ENCODE measurements at regions not wholly inside any gene's neighbourhood (a gene's known extent, or its start where the extent isn't known, plus 50 kb on each side); places are given as distances from the start of the nearest gene placed in this dataset.
A peak's percentile ranks its signal among the peaks of the same experiment; 100 is the strongest.
"Not testable (repeated sequence)": the region's sequence is repeated elsewhere in the genome, so short reads cannot be mapped to it uniquely, and the experiment has no call there.

GRCh38 chr1:120941066-120941465, 51.5 kb downstream of the PPIAL4A start:
- not testable (repeated sequence) for DNase-seq (ENCODE audit: low read depth); H3K4me3 ChIP-seq (ENCODE audit: low read depth, low read length)

GRCh38 chr1:120941836-120942217, 52.3 kb downstream of the PPIAL4A start:
- DNase-seq (ENCODE audit: low read depth): not testable (repeated sequence)
- peak overlapping the region; percentile 47 for H3K4me3 ChIP-seq (ENCODE audit: low read depth, low read length)

- peak overlapping the region; percentile 47 for H3K4me3 ChIP-seq (ENCODE audit: low read depth, low read length)
- DNase-seq (ENCODE audit: low read depth): peak; percentile 91
These were observed 52.8 kb downstream of the PPIAL4A start for GRCh38 chr1:120942218-120942944.

DNA sequence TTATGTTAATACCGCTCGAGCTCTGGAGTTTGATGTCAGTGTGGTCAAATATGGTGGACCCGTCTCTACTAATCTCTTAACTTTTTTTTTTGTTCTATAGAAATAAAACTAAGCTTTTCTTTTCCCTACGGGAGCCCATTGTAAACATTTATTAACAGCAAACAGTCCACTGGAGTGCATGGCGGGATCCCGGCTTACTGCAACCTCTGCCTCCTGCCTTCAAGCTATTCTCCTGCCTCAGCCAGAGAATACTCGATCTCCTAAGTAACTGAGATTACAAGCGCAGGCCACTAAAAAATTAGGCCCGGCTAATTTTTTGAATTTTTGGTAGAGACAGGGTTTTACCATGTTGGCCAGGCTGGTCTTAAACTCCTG, 53.4 kb downstream of the PPIAL4A start:
- H3K4me3 ChIP-seq (ENCODE audit: low read depth, low read length); DNase-seq (ENCODE audit: low read depth): not testable (repeated sequence)

GRCh38 chr1:120944691-120945090, 55.1 kb downstream of the PPIAL4A start:
- DNase-seq (ENCODE audit: low read depth); H3K4me3 ChIP-seq (ENCODE audit: low read depth, low read length): not testable (repeated sequence)

- not testable (repeated sequence) for DNase-seq (ENCODE audit: low read depth); H3K4me3 ChIP-seq (ENCODE audit: low read depth, low read length)
These were observed 55.6 kb downstream of the PPIAL4A start for GRCh38 chr1:120945122-120945521.

GRCh38 chr1:120947114-120947513, 57.5 kb downstream of the PPIAL4A start:
- not testable (repeated sequence) for H3K4me3 ChIP-seq (ENCODE audit: low read depth, low read length); DNase-seq (ENCODE audit: low read depth)

DNA sequence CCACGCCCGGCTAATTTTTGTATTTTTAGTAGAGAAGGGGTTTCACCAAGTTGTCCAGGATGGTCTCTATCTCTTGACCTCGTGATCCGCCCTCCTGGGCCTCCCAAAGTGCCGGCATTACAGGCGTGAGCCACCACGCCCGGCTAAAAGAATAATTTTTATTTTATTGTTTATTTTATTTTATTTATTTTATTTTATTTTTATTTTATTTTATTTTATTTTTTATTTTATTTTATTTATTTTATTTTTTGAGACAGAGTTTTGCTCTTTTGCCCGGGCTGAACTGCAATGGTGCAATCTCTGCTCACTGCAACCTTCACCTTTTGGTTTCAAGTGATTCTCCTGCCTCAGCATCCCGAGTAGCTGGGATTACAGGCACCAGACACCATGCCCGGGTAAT, 60.2 kb downstream of the PPIAL4A start:
- H3K4me3 ChIP-seq (ENCODE audit: low read depth, low read length); DNase-seq (ENCODE audit: low read depth): not testable (repeated sequence)

DNA sequence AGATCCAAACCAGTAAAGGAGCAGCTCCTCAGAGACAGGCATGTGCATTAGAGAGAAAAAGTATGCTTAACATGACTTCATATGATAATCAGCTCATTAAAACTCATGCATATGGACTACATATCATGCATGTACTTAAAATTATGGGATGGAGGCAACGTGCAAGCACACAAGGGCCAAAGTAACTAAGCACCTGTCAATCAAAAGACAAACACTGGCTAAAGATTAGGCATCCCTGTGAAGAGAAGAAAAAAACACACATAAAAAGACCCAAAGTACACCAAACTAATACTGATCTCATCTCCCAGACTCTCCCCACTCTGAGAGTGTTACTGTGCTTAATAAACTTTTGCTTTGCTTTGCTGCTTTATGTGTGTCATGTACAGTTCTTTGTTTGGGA, 61.1 kb downstream of the PPIAL4A start:
- DNase-seq (ENCODE audit: low read depth); H3K4me3 ChIP-seq (ENCODE audit: low read depth, low read length): not testable (repeated sequence)

GRCh38 chr1:120951100-120951499, 61.5 kb downstream of the PPIAL4A start:
- not testable (repeated sequence) for DNase-seq (ENCODE audit: low read depth); H3K4me3 ChIP-seq (ENCODE audit: low read depth, low read length)

DNA sequence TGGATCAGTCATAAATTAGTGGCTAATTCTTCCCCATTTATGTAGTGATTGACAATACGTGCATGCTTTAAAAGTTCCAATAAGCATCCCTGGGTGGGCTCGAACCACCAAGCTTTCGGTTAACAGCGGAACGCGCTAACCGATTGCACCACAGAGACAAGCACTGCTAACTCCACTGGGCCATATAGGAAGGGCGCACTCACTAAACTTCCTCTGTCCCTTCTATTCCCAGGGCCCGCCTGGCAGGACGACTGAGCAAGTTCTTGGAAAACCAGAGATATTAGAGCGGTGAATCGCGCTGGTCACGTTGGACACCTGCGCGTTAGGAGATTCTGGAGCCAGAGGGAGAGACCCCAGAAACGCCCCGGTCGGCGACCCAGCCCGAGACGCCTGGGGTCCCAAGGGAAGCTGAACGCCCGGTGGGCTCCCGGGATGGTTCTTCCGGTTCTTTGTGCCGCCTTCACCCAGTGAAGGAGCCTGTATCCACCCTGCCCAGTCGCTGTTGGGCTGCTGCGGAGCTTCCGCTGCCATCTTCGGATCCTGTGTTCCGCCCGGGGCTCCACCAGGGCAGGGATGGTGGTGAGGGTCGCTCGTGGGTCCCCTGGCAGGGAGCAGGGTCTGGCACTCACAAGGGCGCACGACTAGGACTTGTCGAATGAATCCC, 62.8 kb downstream of the PPIAL4A start:
- H3K4me3 ChIP-seq (ENCODE audit: low read depth, low read length); DNase-seq (ENCODE audit: low read depth): not testable (repeated sequence)

GRCh38 chr1:120952871-120953265, 63.3 kb downstream of the PPIAL4A start:
- not testable (repeated sequence) for DNase-seq (ENCODE audit: low read depth); H3K4me3 ChIP-seq (ENCODE audit: low read depth, low read length)

- TF ChIP-seq CTCF (IDR thresholded peaks at IDR 0.05; ENCODE audit: insufficient read depth, low read depth, low read length, missing control alignments): no peak
- no peak overlapping the region for H3K4me3 ChIP-seq (ENCODE audit: low read depth, low read length)
- no peak for DNase-seq (ENCODE audit: low read depth)
These were observed 65.2 kb downstream of the PPIAL4A start for GRCh38 chr1:120954736-120955135.

GRCh38 chr1:120955961-120956360, 66.4 kb downstream of the PPIAL4A start:
- not testable (repeated sequence) for H3K4me3 ChIP-seq (ENCODE audit: low read depth, low read length); DNase-seq (ENCODE audit: low read depth)

DNA sequence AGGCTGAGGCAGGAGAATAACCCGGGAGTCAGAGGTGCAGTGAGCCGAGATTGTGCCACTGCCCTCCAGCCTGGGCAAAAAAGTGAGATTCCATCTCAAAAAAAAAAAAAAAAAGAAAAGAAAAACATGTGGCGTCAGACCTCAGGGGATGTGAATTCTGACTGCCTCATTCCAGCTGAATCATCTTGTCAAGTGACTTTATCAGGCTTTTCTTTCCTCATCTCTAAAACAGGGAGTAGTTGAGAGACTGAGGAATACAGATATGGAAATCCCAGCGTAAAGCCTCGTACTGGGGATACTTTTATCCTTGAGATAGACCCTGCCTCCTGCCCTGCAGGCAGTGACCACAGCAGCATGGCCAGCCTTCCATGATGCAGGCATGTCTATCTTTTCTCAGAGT, 76.4 kb downstream of the PPIAL4A start:
- H3K4me3 ChIP-seq (ENCODE audit: low read depth, low read length); DNase-seq (ENCODE audit: low read depth): not testable (repeated sequence)

- DNase-seq (ENCODE audit: low read depth); H3K4me3 ChIP-seq (ENCODE audit: low read depth, low read length): not testable (repeated sequence)
These were observed 83.3 kb downstream of the PPIAL4A start for GRCh38 chr1:120972863-120973262.

GRCh38 chr1:120973836-120974235, 84.3 kb downstream of the PPIAL4A start:
- not testable (repeated sequence) for DNase-seq (ENCODE audit: low read depth); H3K4me3 ChIP-seq (ENCODE audit: low read depth, low read length)

- DNase-seq (ENCODE audit: low read depth); H3K4me3 ChIP-seq (ENCODE audit: low read depth, low read length): not testable (repeated sequence)
These were observed 87.7 kb downstream of the PPIAL4A start for GRCh38 chr1:120977279-120977678.

DNA sequence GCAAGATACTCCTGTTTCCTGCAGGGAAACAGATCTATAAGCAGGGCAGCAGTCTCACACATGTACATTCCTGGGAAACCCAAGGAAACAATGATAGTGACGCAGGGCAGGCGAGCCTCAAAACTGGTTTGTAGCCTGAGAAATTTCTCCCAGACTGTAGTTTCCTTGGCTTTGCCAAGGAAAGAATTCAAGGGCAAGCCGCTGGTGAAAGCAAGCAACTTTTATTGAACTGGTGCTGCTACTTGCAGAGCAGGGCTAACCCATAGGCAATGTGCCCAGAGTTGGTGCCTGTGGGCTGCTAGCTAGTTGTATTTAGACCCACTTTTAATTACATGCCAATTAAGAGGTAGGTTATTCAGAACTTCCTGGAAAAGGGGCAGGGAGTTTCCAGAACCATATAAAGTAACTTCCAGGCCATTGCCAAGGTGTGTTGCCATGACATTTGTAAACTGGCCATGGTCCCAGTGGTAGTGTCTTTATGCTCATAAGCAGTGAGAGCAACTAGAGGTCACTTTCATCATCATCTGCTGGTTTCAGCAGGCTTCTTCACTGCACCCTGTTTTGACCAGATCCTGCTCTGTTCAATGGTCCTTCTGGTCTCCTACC, 92.0 kb downstream of the PPIAL4A start:
- H3K4me3 ChIP-seq (ENCODE audit: low read depth, low read length); DNase-seq (ENCODE audit: low read depth): not testable (repeated sequence)

Data from GM12865 (cell line).